ENCODE measurements at regions not wholly inside any gene's neighbourhood (a gene's known extent, or its start where the extent isn't known, plus 50 kb on each side); places are given as distances from the start of the nearest gene placed in this dataset.

GRCh38 chr1:14136152-14136763 lies 436.3 kb downstream of the PRDM2 start:
- H3K27ac ChIP-seq (ENCODE audit: low read depth, low read length): no peak overlapping the region
- H3K9me2 ChIP-seq (replicated peaks; ENCODE audit: control insufficient read depth, low read length): no peaks in the 10 kb centered on the region
- no peaks in the 10 kb centered on the region for H4K20me1 ChIP-seq (ENCODE audit: control insufficient read depth, insufficient read depth, low read depth, low read length)
- TF ChIP-seq EZH2phosphoT487 (IDR thresholded peaks at IDR 0.05; ENCODE audit: borderline replicate concordance, low read length) (no peak), CTCF (IDR thresholded peaks at IDR 0.05; ENCODE audit: low read depth, low read length, poor library complexity, severe bottlenecking) (no peak)
- H3K9me3 ChIP-seq (ENCODE audit: control insufficient read depth, insufficient read depth, low read length): no peaks in the 10 kb centered on the region
- H3K4me1 ChIP-seq (ENCODE audit: control insufficient read depth, low read length): no peaks in the 10 kb centered on the region
- no peak overlapping the region for H3K4me2 ChIP-seq (ENCODE audit: low read length)
- no peaks in the 10 kb centered on the region for H3K27me3 ChIP-seq (ENCODE audit: control insufficient read depth, low read length)
- no peaks in the 10 kb centered on the region for H3F3A ChIP-seq (ENCODE audit: control insufficient read depth, insufficient read depth)
- no peak overlapping the region for H3K4me3 ChIP-seq (ENCODE audit: low read length)
- H3K79me2 ChIP-seq (ENCODE audit: control insufficient read depth, low read length): no peaks in the 10 kb centered on the region
- H3K36me3 ChIP-seq (ENCODE audit: control insufficient read depth, low read length): no peaks in the 10 kb centered on the region

- Histone ChIP-seq H3K27ac (ENCODE audit: low read depth, low read length) (no peak overlapping the region), H3F3A (ENCODE audit: control insufficient read depth, insufficient read depth) (no peaks in the 10 kb centered on the region), H3K4me3 (ENCODE audit: low read length) (no peak overlapping the region), H4K20me1 (ENCODE audit: control insufficient read depth, insufficient read depth, low read depth, low read length) (no peaks in the 10 kb centered on the region), H3K79me2 (ENCODE audit: control insufficient read depth, low read length) (no peaks in the 10 kb centered on the region), H3K9me3 (ENCODE audit: control insufficient read depth, insufficient read depth, low read length) (no peaks in the 10 kb centered on the region), H3K36me3 (ENCODE audit: control insufficient read depth, low read length) (no peaks in the 10 kb centered on the region), H3K4me2 (ENCODE audit: low read length) (no peak overlapping the region), H3K4me1 (ENCODE audit: control insufficient read depth, low read length) (no peaks in the 10 kb centered on the region), H3K9me2 (replicated peaks; ENCODE audit: control insufficient read depth, low read length) (no peaks in the 10 kb centered on the region), H3K27me3 (ENCODE audit: control insufficient read depth, low read length) (no peaks in the 10 kb centered on the region)
- TF ChIP-seq EZH2phosphoT487 (IDR thresholded peaks at IDR 0.05; ENCODE audit: borderline replicate concordance, low read length) (no peak), CTCF (IDR thresholded peaks at IDR 0.05; ENCODE audit: low read depth, low read length, poor library complexity, severe bottlenecking) (no peak)
Measured at GRCh38 chr1:14136881-14137280, 436.9 kb downstream of the PRDM2 start.

- H3F3A ChIP-seq (ENCODE audit: control insufficient read depth, insufficient read depth): no peaks in the 10 kb centered on the region
- no peaks in the 10 kb centered on the region for H4K20me1 ChIP-seq (ENCODE audit: control insufficient read depth, insufficient read depth, low read depth, low read length)
- no peaks in the 10 kb centered on the region for H3K27me3 ChIP-seq (ENCODE audit: control insufficient read depth, low read length)
- H3K4me1 ChIP-seq (ENCODE audit: control insufficient read depth, low read length): no peaks in the 10 kb centered on the region
- TF ChIP-seq CTCF (IDR thresholded peaks at IDR 0.05; ENCODE audit: low read depth, low read length, poor library complexity, severe bottlenecking): no peak
- H3K4me2 ChIP-seq (ENCODE audit: low read length): no peak overlapping the region
- H3K36me3 ChIP-seq (ENCODE audit: control insufficient read depth, low read length): no peaks in the 10 kb centered on the region
- no peak overlapping the region for H3K27ac ChIP-seq (ENCODE audit: low read depth, low read length)
- H3K79me2 ChIP-seq (ENCODE audit: control insufficient read depth, low read length): no peaks in the 10 kb centered on the region
- no peak overlapping the region for H3K4me3 ChIP-seq (ENCODE audit: low read length)
- H3K9me3 ChIP-seq (ENCODE audit: control insufficient read depth, insufficient read depth, low read length): no peaks in the 10 kb centered on the region
- no peaks in the 10 kb centered on the region for H3K9me2 ChIP-seq (replicated peaks; ENCODE audit: control insufficient read depth, low read length)
Measured at GRCh38 chr1:14137411-14138134, 437.6 kb downstream of the PRDM2 start.

All from DOHH2 (cell line).